Endothelial cell of umbilical vein (primary cell): ENCODE measurements at regions not wholly inside any gene's neighbourhood (a gene's known extent, or its start where the extent isn't known, plus 50 kb on each side); places are given as distances from the start of the nearest gene placed in this dataset.

Source experiments
- BruUV-seq: library from RNA; stranded (reverse); fragments of 400-500 nt; replicated peaks from 2 replicates; lab custom pipeline; 2021; lab: Mats Ljungman, UMichigan
- CTCF ChIA-PET: fragments of 300-600, 350-600 bp; sonication (Branson Sonifier 250); formaldehyde crosslinking; loops from one replicate; lab custom pipeline; 2021; ENCODE audit warnings: antibody characterized with exemption, inconsistent platforms; lab: Charles Lee
- POLR2A ChIA-PET: fragments of 300-600, 350-600 bp; sonication (Branson Sonifier 250); formaldehyde crosslinking; loops from one replicate; lab custom pipeline; 2021; ENCODE audit warnings: antibody characterized with exemption, inconsistent platforms; lab: Charles Lee
- DNase-seq: peaks from one replicate; pipeline ENCODE4 v3.0.0-alpha.2; 2011; ENCODE audit warnings: low read depth, low spot score
- FAIRE-seq: peaks from 2 replicates; lab custom pipeline; 2011; peaks lifted over from hg19 to GRCh38; lab: Jason Lieb, UNC
- H2AFZ ChIP-seq: 2 replicates; pipeline ENCODE4 v1.6.0; 2012; ENCODE audit warnings: low read depth, low read length, control low read depth, inconsistent platforms
- H3K27ac ChIP-seq: 2 replicates; pipeline ENCODE4 v1.5.1; 2011; ENCODE audit warnings: low read depth, mild to moderate bottlenecking, control low read depth, low read length, moderate library complexity; ENCODE audit not compliant: insufficient read depth
- H3K27me3 ChIP-seq, 2 experiments: 2 replicates each; pipeline versions ENCODE4 v1.6.0 to v1.6.1; 2011; ENCODE audit warnings: low read length in 2 of 2, mixed read lengths in 1 of 2; ENCODE audit not compliant: control insufficient read depth in 2 of 2, insufficient read depth in 2 of 2
- H3K36me3 ChIP-seq, 2 experiments: 2 replicates in 1 of 2; 3 replicates in 1 of 2; pipeline ENCODE4 v1.5.1; 2011; ENCODE audit warnings: low read length in 2 of 2, mild to moderate bottlenecking in 1 of 2, moderate library complexity in 1 of 2; ENCODE audit not compliant: control insufficient read depth in 2 of 2, insufficient read depth in 2 of 2; ENCODE audit errors: extremely low read depth in 1 of 2
- H3K4me1 ChIP-seq: 3 replicates; pipeline ENCODE4 v1.5.1; 2011; ENCODE audit warnings: mild to moderate bottlenecking, low read length; ENCODE audit not compliant: control insufficient read depth, insufficient read depth; ENCODE audit errors: extremely low read depth
- H3K4me2 ChIP-seq: 2 replicates; pipeline ENCODE4 v1.6.1; 2011; ENCODE audit warnings: low read length, control low read depth, mixed read lengths; ENCODE audit not compliant: insufficient read depth
- H3K4me3 ChIP-seq, 3 experiments: fragments of 200-600 bp in 1 of 3; sonication (generic), shearing (Covaris generic) in 1 of 3; replicated peaks in 1 of 3; 2 replicates each; pipeline ENCODE4 v1.5.1; 2011 to 2016; ENCODE audit warnings: control low read depth in 3 of 3, low read length in 3 of 3, mild to moderate bottlenecking in 2 of 3, inconsistent platforms in 1 of 3, low read depth in 1 of 3, moderate library complexity in 1 of 3; ENCODE audit not compliant: insufficient read depth in 1 of 3
- H3K79me2 ChIP-seq: 2 replicates; pipeline ENCODE4 v1.6.0; 2012; ENCODE audit warnings: low read length, inconsistent platforms; ENCODE audit not compliant: control insufficient read depth, insufficient read depth
- H3K9ac ChIP-seq: replicated peaks from 2 replicates; pipeline ENCODE3; 2011; ENCODE audit warnings: low read length, control low read depth; ENCODE audit not compliant: insufficient read depth; ENCODE audit errors: extremely low read depth
- H3K9me1 ChIP-seq: replicated peaks from 3 replicates; pipeline ENCODE4 v1.6.0; 2011; ENCODE audit warnings: mild to moderate bottlenecking, low read length; ENCODE audit not compliant: control insufficient read depth, insufficient read depth; ENCODE audit errors: extremely low read depth
- H3K9me3 ChIP-seq: replicated peaks from 2 replicates; pipeline ENCODE4 v1.5.1; 2012; ENCODE audit warnings: low read length, inconsistent platforms; ENCODE audit not compliant: control insufficient read depth, insufficient read depth
- H4K20me1 ChIP-seq: replicated peaks from 2 replicates; pipeline ENCODE3; 2011; ENCODE audit warnings: mild to moderate bottlenecking, low read length; ENCODE audit not compliant: control insufficient read depth, insufficient read depth; ENCODE audit errors: extremely low read depth
- CTCF ChIP-seq, 2 donors: IDR thresholded peaks; 1 replicate in 1 of 2; 2 replicates in 1 of 2; pipeline ENCODE4 v1.5.1; 2011; ENCODE audit warnings: low read length in 2 of 2, mild to moderate bottlenecking in 2 of 2, moderate library complexity in 2 of 2, control low read depth in 1 of 2, inconsistent platforms in 1 of 2, low read depth in 1 of 2; ENCODE audit not compliant: insufficient read depth in 1 of 2; ENCODE audit errors: extremely low read depth in 1 of 2
- EZH2 ChIP-seq: IDR thresholded peaks from 2 replicates; pipeline ENCODE4 v1.6.1; 2012; ENCODE audit warnings: borderline replicate concordance, low read depth, mild to moderate bottlenecking, moderate library complexity, low read length, inconsistent platforms; ENCODE audit not compliant: severe bottlenecking
- GATA2 ChIP-seq: IDR thresholded peaks from 2 replicates; pipeline ENCODE4 v1.7.0; 2011; ENCODE audit warnings: low read depth, mild to moderate bottlenecking, moderate library complexity, mixed read lengths, low read length; ENCODE audit not compliant: insufficient read length, insufficient read depth
- MAX ChIP-seq: IDR thresholded peaks from 2 replicates; pipeline ENCODE4 v1.6.1; 2011; ENCODE audit not compliant: insufficient read depth, insufficient read length
- MYC ChIP-seq: IDR thresholded peaks from one replicate; pipeline ENCODE4 v1.6.1; 2011; ENCODE audit warnings: mild to moderate bottlenecking, low read depth, low read length
- POLR2AphosphoS5 ChIP-seq: IDR thresholded peaks from 2 replicates; pipeline ENCODE4 v1.6.1; 2012; ENCODE audit warnings: low read depth, mild to moderate bottlenecking, control low read depth, low read length, moderate library complexity; ENCODE audit not compliant: insufficient read depth
- dilution Hi-C: fragments of 300-500 bp; cut with MboI; formaldehyde crosslinking; loops from one replicate; pipeline ENCODE4 v1.15.0; 2019; ENCODE audit warnings: low sequenced_read_pairs; ENCODE audit not compliant: extremely low pct_ligation_motif_present
- intact Hi-C: fragments of 100-400 bp; cut with micrococcal nuclease; formaldehyde crosslinking; loops from one replicate; pipeline ENCODE4 v1.10.0; 2022

DNA sequence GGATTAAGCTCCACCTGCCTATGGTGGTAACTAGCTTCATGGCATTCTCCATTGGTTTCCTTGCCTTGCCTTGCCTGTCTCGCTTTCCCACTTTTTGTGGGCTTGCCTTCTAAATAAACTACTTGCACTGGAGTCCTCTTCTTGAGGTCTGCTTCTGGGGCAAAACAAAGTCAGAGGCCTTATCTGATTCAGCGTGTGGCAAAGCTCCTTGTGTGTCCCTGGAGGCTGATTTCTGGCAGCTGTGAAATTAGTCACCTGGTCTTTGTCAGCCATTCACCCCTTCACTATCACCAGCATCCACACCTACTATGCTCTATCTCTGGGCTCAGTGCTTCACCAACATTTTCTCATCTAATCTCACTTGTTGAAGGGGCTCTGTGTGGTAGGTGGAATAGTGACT lies 176.2 kb downstream of the SEC61B start:
- intact Hi-C loops = no loop called here
- FAIRE-seq (no peak), DNase-seq (no peak)
- H3K27me3 ChIP-seq = no peaks in the 10 kb centered on the region
- dilution Hi-C loops = no loop called here
- no peaks in the 10 kb centered on the region for H3K9me3 ChIP-seq
- no peaks in the 10 kb centered on the region for H3K9me1 ChIP-seq
- ChIA-PET POLR2A (interaction anchor here (0.5 kb wide), 1 partner anchor 36 kb away, joined by 3 read pairs; no protein-coding TSS in a partner anchor), CTCF (interaction anchor here (0.7 to 1.2 kb wide), 3 partner anchors 9 to 98 kb away, joined by 3 to 4 read pairs (median 3); no protein-coding TSS in a partner anchor)
- no peak overlapping the region for H2AFZ ChIP-seq
- no peak overlapping the region for H3K9ac ChIP-seq
- no TSS peak for BruUV-seq
- H3K4me1 ChIP-seq = no peaks in the 10 kb centered on the region
- TF ChIP-seq GATA2 (no peak), POLR2AphosphoS5 (no peak), EZH2 (no peak), MAX (no peak), CTCF (IDR thresholded peaks at IDR 0.05; ENCODE audit: extremely low read depth in 1 of 2, insufficient read depth in 1 of 2, low read depth in 1 of 2, low read length in 2 of 2) (no peak), MYC (no peak)
- no peaks in the 10 kb centered on the region for H3K79me2 ChIP-seq
- H3K4me2 ChIP-seq = no peak overlapping the region
- H3K36me3 ChIP-seq = no peaks in the 10 kb centered on the region
- H4K20me1 ChIP-seq = no peaks in the 10 kb centered on the region
- H3K27ac ChIP-seq = no peak overlapping the region
- H3K4me3 ChIP-seq = no peak overlapping the region
